ENCODE measurements at regions not wholly inside any gene's neighbourhood (a gene's known extent, or its start where the extent isn't known, plus 50 kb on each side); places are given as distances from the start of the nearest gene placed in this dataset.
"Not testable (repeated sequence)": the region's sequence is repeated elsewhere in the genome, so short reads cannot be mapped to it uniquely, and the experiment has no call there.

DNA sequence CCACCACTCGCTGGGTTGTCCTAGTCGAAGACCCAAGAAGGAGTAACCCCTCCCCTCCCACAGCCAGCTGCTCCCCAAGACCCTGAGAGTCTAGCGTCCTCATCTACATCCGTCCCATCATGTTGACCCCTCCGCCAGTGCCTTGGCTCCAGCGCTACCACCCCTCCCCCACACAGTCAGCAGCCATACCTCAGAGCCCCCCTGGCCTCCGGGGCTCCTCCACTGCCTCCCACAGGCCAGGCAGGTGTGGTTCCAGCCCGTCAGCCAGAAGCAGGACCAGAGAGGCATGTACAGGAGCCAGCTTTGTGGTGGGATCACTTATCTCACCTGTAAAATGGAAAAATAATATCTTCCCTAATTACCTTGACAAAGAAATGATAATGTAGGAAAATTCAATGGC, 51.5 kb upstream of the PHF21B start:
- no peak for DNase-seq

DNA sequence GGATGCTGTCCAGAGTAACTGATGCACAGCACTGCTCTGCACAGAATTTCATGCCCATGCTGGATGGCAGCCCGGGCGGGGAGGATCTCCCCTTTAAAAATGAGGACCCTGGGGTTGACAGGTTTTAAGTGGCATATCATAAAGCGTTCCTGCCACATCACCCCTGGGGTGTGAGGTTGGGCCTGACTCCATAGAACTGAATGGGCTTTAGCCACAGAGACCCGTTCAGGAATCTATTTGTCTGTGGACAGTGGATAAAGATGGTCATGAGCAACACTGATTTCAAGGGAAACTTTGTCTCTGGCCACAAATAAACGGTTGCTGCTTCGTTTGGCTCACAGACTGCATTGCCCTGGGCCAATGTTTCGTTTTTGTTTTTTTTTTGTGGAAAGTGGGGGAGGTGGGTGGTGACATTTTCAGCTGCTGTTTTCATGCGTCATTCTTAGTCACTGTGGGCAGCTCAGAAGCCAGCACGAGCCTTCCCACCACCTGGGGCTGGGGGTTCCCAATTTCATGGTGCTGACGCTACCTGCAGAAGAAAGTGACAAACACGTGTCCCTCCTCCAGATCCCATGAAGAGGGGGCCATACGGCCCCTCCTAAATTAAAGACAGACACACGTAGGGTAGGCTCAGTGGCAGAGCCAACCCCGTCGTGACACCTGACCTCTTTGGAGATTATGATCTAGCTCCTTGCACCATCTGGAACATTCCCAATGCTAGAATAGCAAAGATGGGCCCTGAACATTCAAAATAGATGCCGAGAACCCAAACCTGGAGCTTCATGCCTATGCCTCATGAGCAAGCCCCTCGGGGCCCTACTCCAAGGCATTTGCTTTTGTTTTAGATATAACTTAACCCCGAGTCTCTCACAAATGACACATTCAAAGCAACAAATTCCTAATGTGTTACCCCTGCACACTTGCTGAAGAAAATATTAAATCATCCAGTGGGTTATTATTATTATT, 54.8 kb upstream of the PHF21B start:
- DNase-seq, result peak in 4 of 14 donors; percentile 2 to 19 (median 7)

- no peak for DNase-seq
Observed at GRCh38 chr22:45065726-45066125, 55.9 kb upstream of the PHF21B start.

GRCh38 chr22:45067731-45068130, 57.9 kb upstream of the PHF21B start:
- DNase-seq, result no peak

DNA sequence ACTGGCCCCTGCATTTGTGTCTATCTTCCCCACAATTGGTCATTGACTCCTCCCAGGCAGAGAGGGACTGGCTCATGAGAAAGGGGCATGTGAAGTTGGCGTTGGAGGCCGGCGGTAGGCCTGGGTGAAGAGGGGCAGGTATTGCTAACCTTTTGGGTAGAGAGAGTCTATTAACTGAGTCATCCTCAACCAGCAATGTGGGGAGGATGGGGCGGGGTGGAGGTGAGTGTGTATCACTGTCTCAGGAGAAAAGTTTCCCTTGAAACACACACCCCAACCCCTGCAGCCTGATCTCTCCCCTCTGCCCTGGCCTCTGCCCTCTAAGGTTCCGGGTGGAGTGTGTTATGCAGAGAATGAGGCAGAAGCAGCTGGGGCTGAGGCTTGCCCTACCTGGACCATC, 60.1 kb upstream of the PHF21B start:
- DNase-seq, result no peak

- no peak for DNase-seq
Observed at GRCh38 chr22:45071618-45072017, 61.8 kb upstream of the PHF21B start.

GRCh38 chr22:45072322-45072903, 62.6 kb upstream of the PHF21B start:
- DNase-seq, result no peak

DNA sequence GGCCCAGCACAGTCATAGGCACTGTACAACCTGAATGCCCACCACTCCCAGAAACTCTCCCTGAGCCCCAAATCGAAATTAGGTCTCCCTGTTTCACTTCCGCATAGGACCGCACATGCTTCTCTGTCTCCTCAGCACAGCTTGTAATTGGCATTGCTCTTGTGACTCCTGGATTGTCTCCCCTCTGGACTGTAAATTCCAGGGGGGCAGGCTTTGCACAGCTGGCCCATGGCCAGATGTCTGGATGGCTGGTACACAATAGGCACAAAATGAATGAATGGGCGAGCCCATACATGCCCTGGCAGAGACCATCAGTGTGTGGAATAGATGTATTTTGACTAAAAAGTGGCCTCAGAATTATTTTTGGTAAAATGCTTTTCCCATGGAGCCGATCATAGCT, 63.3 kb upstream of the PHF21B start:
- no peak for DNase-seq

DNA sequence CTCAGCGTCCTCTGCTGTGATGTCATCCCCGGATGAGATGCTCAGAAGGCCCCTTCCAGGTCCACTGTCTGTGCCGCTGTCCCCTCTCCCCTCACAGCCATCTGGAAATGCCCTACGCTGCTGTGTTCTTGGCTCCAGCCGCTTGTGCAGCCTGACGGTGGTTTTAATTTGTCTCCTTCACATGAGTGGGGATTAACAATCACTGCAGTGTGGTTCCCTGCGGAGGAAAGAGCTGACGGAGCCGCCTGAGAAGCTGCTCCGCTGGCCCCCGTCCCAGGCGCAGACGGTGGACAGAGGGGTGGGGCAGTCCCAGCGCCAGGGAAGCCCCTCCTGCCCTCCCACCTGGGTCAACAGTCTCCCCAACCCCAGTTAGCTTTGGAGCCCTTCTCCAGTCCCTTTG, 67.5 kb upstream of the PHF21B start:
- DNase-seq, result no peak

DNA sequence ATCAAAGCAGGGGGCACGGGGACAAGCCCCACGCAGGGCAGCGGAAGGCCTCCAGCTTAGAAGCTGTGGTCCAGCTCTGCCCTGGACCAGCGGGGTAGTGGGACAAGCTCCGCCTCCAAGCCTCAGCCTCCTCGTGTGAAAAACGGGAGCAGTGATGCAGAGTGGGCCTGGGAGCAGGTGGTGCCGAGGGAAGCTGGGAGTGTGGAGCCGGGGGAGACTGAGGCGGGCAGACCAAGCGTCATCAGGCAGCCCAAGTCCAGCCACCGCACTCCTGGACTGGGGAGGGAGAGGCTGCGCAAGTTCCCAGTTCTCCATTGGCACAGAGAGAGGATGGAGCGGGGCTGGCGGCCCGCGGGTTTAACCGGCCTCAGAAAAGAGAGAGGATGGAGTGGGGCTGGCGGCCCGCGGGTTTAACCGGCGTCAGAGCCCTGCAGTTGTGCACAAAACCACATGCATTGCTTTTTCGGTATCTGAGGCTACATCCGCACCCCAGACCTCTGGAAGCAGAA, 68.1 kb upstream of the PHF21B start:
- DNase-seq, result no peak

- DNase-seq, result no peak
Observed at GRCh38 chr22:45082795-45083194, 73.0 kb upstream of the PHF21B start.

DNA sequence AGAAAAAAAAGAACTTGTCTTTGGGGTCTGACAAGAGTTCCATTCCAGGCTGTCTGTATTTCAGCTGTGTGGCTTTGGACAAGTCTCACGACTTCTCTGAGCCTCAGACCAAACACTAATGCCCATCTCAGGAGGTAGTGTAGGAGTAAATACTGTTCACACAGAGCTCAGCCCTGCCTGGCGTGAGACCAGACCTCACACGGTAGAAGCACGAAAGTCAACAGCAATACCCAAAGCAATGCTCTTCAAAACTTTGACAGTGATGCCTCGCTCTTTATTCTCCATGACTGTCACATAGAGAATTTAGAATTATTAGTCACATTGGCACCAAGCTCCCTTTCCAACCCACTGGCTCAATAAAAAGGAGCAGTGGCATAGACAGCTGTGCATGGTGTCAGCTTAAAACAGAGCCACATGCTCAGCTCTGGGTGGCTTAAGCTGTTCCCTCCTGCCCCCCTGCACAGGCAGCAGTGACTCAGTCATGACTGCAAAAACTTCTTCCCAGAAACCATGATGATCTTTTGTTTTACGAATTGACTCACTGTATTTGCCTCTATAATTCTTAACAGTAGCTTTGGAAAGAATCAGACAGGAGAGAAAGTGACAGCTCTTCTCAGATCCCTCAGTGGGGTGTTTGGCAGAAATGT, 74.0 kb upstream of the PHF21B start:
- no peak for DNase-seq

DNA sequence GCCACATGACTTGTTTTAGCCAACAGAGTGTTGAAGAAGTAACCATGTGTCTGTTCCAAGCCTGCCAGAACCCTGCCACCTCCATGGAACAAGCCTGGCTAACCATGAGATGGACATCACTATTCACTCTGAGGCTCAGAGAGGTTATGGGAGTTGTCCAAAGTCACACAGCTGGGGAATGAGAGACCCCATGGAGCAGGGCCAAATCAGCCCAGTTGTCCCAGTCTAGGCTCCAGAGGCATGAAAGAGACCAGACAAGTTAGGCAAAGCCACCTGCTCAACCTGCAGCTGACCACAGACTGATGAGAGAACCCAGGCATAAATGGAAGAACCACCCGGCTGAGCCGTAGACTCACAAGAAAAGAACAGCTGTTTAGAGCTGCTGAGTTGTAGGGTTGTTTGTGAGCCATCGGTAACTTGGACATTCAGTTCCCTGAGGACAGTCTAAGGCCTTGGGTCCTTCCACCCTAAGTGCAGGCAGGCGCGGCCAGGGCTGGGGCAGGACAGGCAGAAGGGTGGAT, 74.7 kb upstream of the PHF21B start:
- DNase-seq, result no peak

DNA sequence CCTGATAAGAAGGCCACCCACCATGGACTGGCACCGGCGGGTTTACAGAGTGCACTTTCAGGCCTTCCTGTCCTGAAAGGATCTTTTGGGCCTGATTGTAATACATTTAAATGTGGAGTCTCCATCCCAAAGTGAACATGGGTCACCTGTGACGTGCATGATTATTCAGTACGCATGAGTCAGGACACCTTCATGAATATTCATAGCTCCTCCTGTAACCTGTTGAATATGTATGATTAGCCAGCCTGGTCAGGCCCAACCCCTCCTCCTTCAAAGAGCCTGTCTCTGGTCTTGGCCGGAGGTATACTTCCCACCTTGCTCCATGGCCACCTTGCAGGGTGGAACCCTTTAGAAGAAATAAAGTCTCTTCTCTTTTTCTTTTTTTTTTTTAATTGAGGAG, 75.9 kb upstream of the NUP50 start:
- DNase-seq, result no peak

GRCh38 chr22:45088576-45088975, 75.1 kb upstream of the NUP50 start:
- no peak for DNase-seq

DNA sequence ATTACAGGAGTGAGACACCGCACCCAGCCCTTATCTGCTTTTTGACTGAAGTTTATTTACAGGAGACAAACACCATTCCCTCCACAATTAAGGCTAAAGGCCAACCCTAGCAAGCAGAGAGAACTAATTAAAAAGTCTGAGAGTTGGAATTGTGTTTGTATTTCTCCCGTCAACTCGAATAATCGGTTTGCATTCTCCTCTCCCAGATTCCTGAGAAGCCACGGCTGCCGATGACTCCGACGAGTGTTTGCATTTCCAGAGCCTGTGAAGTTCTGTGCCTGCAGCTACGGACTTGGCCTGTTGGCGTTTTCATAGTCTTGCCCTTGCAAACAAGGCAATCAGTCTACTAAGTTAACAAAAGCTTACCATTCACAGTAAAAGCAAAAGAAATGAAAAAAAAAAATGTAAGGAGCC, 73.2 kb upstream of the NUP50 start:
- DNase-seq, result no peak

DNA sequence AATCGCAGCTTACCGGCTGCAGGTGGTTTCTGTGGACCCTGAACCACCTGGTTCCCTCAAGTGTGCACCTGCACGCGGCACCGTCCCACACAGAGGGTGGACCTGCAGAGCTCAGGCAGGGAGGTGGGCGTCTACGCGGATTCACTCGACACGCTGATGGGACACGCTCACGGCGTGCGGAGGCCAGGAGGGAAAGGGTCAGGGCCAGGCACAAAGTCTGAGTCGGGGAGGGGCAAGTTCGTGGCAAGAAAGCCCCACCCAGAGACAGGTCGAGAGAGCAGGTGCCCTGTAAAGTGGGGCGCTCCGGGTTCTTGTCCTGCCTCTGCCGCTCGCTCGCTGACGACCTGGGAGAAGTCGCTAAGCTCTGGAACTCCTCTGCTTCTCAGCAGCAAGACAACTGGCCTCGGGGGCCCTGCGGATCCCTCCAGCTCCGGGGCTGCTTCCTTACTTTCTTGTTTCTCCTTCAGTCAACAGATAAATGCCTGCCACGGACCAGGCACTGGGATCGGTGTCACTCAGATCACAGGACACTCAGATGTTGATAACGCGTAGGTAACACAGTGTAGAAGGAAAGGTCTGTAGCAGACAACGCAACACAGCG, 72.4 kb upstream of the NUP50 start:
- no peak for DNase-seq

GRCh38 chr22:45091875-45092274, 71.8 kb upstream of the NUP50 start:
- not testable (repeated sequence) for DNase-seq

GRCh38 chr22:45092644-45093043, 71.1 kb upstream of the NUP50 start:
- DNase-seq, result no peak

DNA sequence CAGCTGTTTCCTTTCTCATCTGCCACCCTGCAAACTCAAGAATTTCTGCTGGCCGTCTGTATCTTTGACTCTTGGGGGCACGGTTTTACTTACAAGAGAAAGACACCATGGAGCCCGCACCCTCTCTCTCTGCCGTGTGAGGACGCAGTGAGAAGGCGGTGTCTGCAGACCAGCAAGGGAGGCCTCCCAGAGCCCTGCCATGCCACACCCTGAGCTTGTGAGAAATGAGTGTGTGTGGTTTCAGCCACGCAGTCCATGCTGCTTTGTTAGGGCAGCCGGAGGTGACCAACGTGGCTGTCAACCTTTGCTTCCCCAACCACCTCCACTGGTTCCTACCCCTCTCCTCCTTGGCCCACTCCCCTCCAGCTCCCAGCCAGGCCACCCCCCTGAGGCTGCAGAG, 70.1 kb upstream of the NUP50 start:
- DNase-seq, result no peak

- DNase-seq, result no peak
Observed at GRCh38 chr22:45094081-45094720, 69.5 kb upstream of the NUP50 start.

DNA sequence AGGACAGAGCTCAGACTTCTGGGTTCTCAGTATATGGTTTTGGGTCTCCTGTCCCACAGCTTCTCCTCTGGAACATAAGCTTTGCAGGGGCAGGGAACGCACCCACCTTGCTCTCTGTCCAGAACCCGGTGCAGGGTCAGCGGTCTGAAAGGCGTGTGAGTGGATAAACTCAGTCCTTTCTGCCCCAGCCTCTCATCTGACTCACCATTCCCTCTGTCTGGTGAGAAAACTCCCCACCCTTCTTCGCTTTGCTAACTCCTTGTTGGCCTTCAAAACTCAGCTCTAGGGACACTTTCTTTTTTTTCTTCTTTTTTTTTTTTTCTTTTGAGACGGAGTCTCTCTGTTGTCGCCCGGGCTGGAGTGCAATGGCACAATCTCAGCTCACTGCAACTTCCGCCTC, 68.9 kb upstream of the NUP50 start:
- no peak for DNase-seq
